H1 (cell line): ENCODE measurements at regions not wholly inside any gene's neighbourhood (a gene's known extent, or its start where the extent isn't known, plus 50 kb on each side); places are given as distances from the start of the nearest gene placed in this dataset.

ENCODE experiments used
- CTCF ChIA-PET: fragments of 300-600 bp; sonication (Branson Sonifier 250); formaldehyde crosslinking; loops from one replicate; lab custom pipeline; 2021; ENCODE audit not compliant: partially characterized antibody; lab: Charles Lee
- POLR2A ChIA-PET: fragments of 300-600 bp; sonication (Branson Sonifier 250); formaldehyde crosslinking; loops from one replicate; lab custom pipeline; 2021; ENCODE audit warnings: inconsistent platforms; ENCODE audit not compliant: partially characterized antibody; lab: Charles Lee
- DNase-seq, 2 experiments: peaks; one replicate each; pipeline versions ENCODE4 v3.0.0 to v3.0.0-alpha.2; 2010 to 2022; ENCODE audit warnings: low spot score in 2 of 2, low read depth in 1 of 2, mixed read lengths in 1 of 2
- FAIRE-seq: peaks from 2 replicates; lab custom pipeline; 2011; peaks lifted over from hg19 to GRCh38; lab: Jason Lieb, UNC
- H2AFZ ChIP-seq: 2 replicates; pipeline ENCODE4 v1.8.1; 2012; ENCODE audit warnings: low read length, inconsistent platforms
- H2AK5ac ChIP-seq: 2 replicates; pipeline ENCODE4 v1.6.1; 2013; ENCODE audit warnings: low read depth, low read length
- H2BK120ac ChIP-seq: replicated peaks from 2 replicates; pipeline ENCODE3; 2013; ENCODE audit warnings: low read depth, low read length, inconsistent platforms
- H2BK12ac ChIP-seq: 2 replicates; pipeline ENCODE4 v1.6.1; 2013; ENCODE audit warnings: low read depth, low read length
- H2BK15ac ChIP-seq: 2 replicates; pipeline ENCODE4 v1.6.1; 2013; ENCODE audit warnings: low read length
- H2BK20ac ChIP-seq: 2 replicates; pipeline ENCODE4 v1.6.1; 2013; ENCODE audit warnings: low read length
- H2BK5ac ChIP-seq: 2 replicates; pipeline ENCODE4 v1.6.1; 2013; ENCODE audit warnings: low read depth, low read length
- H3K14ac ChIP-seq: 2 replicates; pipeline ENCODE4 v1.6.1; 2013; ENCODE audit warnings: inconsistent platforms; ENCODE audit not compliant: insufficient read length
- H3K18ac ChIP-seq: 2 replicates; pipeline ENCODE4 v1.6.1; 2013; ENCODE audit warnings: low read length; ENCODE audit errors: extremely low read depth
- H3K23ac ChIP-seq: 2 replicates; pipeline ENCODE4 v1.6.1; 2013; ENCODE audit warnings: inconsistent platforms; ENCODE audit not compliant: insufficient read length
- H3K23me2 ChIP-seq: 2 replicates; pipeline ENCODE4 v1.6.1; 2013; ENCODE audit warnings: low read depth, low read length
- H3K27ac ChIP-seq: 2 replicates; pipeline ENCODE4 v1.6.1; 2011; ENCODE audit warnings: low read depth, low read length, inconsistent platforms
- H3K27me3 ChIP-seq, 4 experiments: replicated peaks in 1 of 4; 1 replicate in 1 of 4; 2 replicates in 3 of 4; pipeline versions ENCODE4 v1.6.1 to v1.8.1; 2011 to 2013; ENCODE audit warnings: low read length in 3 of 4, mild to moderate bottlenecking in 3 of 4, inconsistent platforms in 2 of 4, mixed read lengths in 2 of 4, moderate library complexity in 1 of 4; ENCODE audit not compliant: control insufficient read depth in 3 of 4, insufficient read depth in 3 of 4; ENCODE audit errors: extremely low read depth in 1 of 4
- H3K36me3 ChIP-seq, 4 experiments: 2 replicates each; pipeline versions ENCODE4 v1.6.1 to v1.8.1; 2011 to 2013; ENCODE audit warnings: mild to moderate bottlenecking in 4 of 4, low read length in 3 of 4, moderate library complexity in 2 of 4, control low read depth in 1 of 4, inconsistent platforms in 1 of 4; ENCODE audit not compliant: insufficient read depth in 4 of 4, control insufficient read depth in 2 of 4
- H3K4ac ChIP-seq: replicated peaks from 2 replicates; pipeline ENCODE3; 2013; ENCODE audit warnings: low read length, low read depth, mixed read lengths, inconsistent platforms; ENCODE audit not compliant: insufficient read length
- H3K4me1 ChIP-seq, 4 experiments: replicated peaks in 1 of 4; 1 replicate in 1 of 4; 2 replicates in 3 of 4; pipeline versions ENCODE4 v1.6.1 to v1.8.1; 2011 to 2013; ENCODE audit warnings: low read length in 3 of 4, inconsistent platforms in 2 of 4, mixed read lengths in 1 of 4; ENCODE audit not compliant: insufficient read depth in 4 of 4, control insufficient read depth in 3 of 4
- H3K4me2 ChIP-seq, 2 experiments: 2 replicates each; pipeline versions ENCODE4 v1.6.1 to v1.8.1; 2011 to 2013; ENCODE audit warnings: low read depth in 2 of 2, low read length in 2 of 2, control low read depth in 1 of 2, inconsistent platforms in 1 of 2, mild to moderate bottlenecking in 1 of 2; ENCODE audit not compliant: insufficient read depth in 1 of 2
- H3K4me3 ChIP-seq, 4 experiments: fragments of 200-600, 300-600 bp in 1 of 4; sonication (generic), shearing (Covaris generic), sonication (Bioruptor Twin) in 1 of 4; 2 replicates each; pipeline versions ENCODE4 v1.5.1 to v1.8.1; 2011 to 2016; ENCODE audit warnings: low read length in 4 of 4, low read depth in 3 of 4, control low read depth in 2 of 4, inconsistent platforms in 2 of 4, mild to moderate bottlenecking in 2 of 4, mixed read lengths in 1 of 4, moderate library complexity in 1 of 4; ENCODE audit not compliant: insufficient read depth in 2 of 4; ENCODE audit errors: extremely low read depth in 1 of 4
- H3K56ac ChIP-seq: replicated peaks from 2 replicates; pipeline ENCODE3; 2013; ENCODE audit warnings: low read depth, mild to moderate bottlenecking, mixed read lengths, low read length, inconsistent platforms; ENCODE audit not compliant: insufficient read length
- H3K79me1 ChIP-seq: 2 replicates; pipeline ENCODE4 v1.6.1; 2013; ENCODE audit warnings: low read depth, low read length, control low read depth
- H3K79me2 ChIP-seq, 2 experiments: 2 replicates each; pipeline versions ENCODE4 v1.6.1 to v1.8.1; 2012 to 2013; ENCODE audit warnings: low read length in 2 of 2, mild to moderate bottlenecking in 2 of 2, inconsistent platforms in 1 of 2; ENCODE audit not compliant: insufficient read depth in 2 of 2, control insufficient read depth in 1 of 2
- H3K9ac ChIP-seq, 4 experiments: replicated peaks in 1 of 4; 1 replicate in 1 of 4; 2 replicates in 3 of 4; pipeline versions ENCODE4 v1.6.1 to v1.8.1; 2011 to 2013; ENCODE audit warnings: low read depth in 3 of 4, low read length in 3 of 4, control low read depth in 2 of 4, mild to moderate bottlenecking in 2 of 4, moderate library complexity in 2 of 4, inconsistent platforms in 1 of 4; ENCODE audit errors: extremely low read depth in 1 of 4
- H3K9me3 ChIP-seq, 2 experiments: 2 replicates each; pipeline versions ENCODE4 v1.6.1 to v1.8.1; 2012 to 2013; ENCODE audit warnings: mild to moderate bottlenecking in 2 of 2, moderate library complexity in 2 of 2, control low read depth in 1 of 2, inconsistent platforms in 1 of 2, low read depth in 1 of 2, low read length in 1 of 2, mixed read lengths in 1 of 2; ENCODE audit not compliant: insufficient read depth in 2 of 2
- H4K20me1 ChIP-seq, 2 experiments: replicated peaks in 1 of 2; 2 replicates each; pipeline versions ENCODE3 to v1.8.1; 2011 to 2013; ENCODE audit warnings: inconsistent platforms in 2 of 2, low read length in 2 of 2, mild to moderate bottlenecking in 1 of 2; ENCODE audit not compliant: insufficient read depth in 2 of 2, control insufficient read depth in 1 of 2
- H4K5ac ChIP-seq: 2 replicates; pipeline ENCODE4 v1.6.1; 2013; ENCODE audit warnings: low read length, low read depth, mixed read lengths, inconsistent platforms; ENCODE audit not compliant: insufficient read length
- H4K8ac ChIP-seq: 2 replicates; pipeline ENCODE4 v1.8.0; 2013; ENCODE audit warnings: mild to moderate bottlenecking, moderate library complexity, low read length, inconsistent platforms; ENCODE audit not compliant: insufficient read depth; ENCODE audit errors: extremely low read depth
- H4K91ac ChIP-seq: replicated peaks from 2 replicates; pipeline ENCODE3; 2013; ENCODE audit warnings: low read length, mixed read lengths, inconsistent platforms; ENCODE audit not compliant: insufficient read length
- RAD21 ChIP-seq, 2 experiments: IDR thresholded peaks in 1 of 2; conservative IDR thresholded peaks in 1 of 2; 2 replicates each; pipeline ENCODE4 v1.6.1; 2011; ENCODE audit warnings: low read depth in 2 of 2, low read length in 2 of 2, improper control_type of control experiment in 1 of 2, inconsistent platforms in 1 of 2, mild to moderate bottlenecking in 1 of 2, moderate library complexity in 1 of 2
- WGBS, 2 experiments: shearing (Covaris generic) in 1 of 2; methylation state at CpG; one replicate each; pipeline versions ENCODE4 v1.1.6 to v1.1.7; 2013 to 2015; ENCODE audit warnings: low lambda C conversion rate in 2 of 2, mixed read lengths in 2 of 2, inconsistent platforms in 1 of 2, low coverage in 1 of 2, missing lambda C conversion rate in 1 of 2; ENCODE audit not compliant: insufficient replicate concordance in 2 of 2, insufficient coverage in 1 of 2, insufficient read length in 1 of 2; ENCODE audit errors: extremely low coverage in 1 of 2, missing lambda C conversion rate in 1 of 2; 5-methylcytosine and 5-hydroxymethylcytosine counted together

DNA sequence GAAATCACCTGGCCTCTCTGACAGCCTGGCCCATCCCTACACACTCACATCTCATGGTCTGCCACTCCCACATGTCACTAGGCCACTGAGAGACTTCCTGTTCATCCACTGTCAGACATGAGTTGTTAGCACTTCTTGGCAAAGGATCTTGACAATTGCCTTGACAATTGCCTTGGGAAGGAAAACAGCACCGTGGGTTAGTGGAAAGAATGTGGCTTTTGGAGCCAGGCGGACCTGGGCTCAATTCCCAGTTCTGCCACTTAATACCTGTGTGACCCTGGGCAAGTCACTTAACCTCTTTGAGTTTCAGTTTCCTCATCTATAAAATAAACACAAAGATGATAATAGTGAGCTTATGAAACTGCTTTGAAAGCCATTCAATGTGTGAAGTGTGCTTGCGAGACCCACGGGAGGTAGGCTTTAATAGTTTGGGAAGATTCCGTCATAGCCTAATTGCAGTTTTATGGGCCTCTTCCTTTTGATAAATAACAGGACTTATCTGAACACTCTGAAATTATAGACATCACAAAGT, 250.4 kb downstream of the C12orf75 start:
- H2BK15ac ChIP-seq, result no peak overlapping the region
- no peak overlapping the region for H3K4me2 ChIP-seq
- H3K56ac ChIP-seq, result no peak overlapping the region
- no peak overlapping the region for H3K9ac ChIP-seq
- DNase-seq (no peak), FAIRE-seq (no peak)
- H2BK120ac ChIP-seq, result no peak overlapping the region
- no peak overlapping the region for H4K8ac ChIP-seq
- no peak overlapping the region for H3K27ac ChIP-seq
- no peak overlapping the region for H2BK5ac ChIP-seq
- no peak overlapping the region for H4K5ac ChIP-seq
- H3K23ac ChIP-seq, result no peak overlapping the region
- H2BK20ac ChIP-seq, result no peak overlapping the region
- no peaks in the 10 kb centered on the region for H3K4me1 ChIP-seq
- no peaks in the 10 kb centered on the region for H3K23me2 ChIP-seq
- H2BK12ac ChIP-seq, result no peak overlapping the region
- no peaks in the 10 kb centered on the region for H3K27me3 ChIP-seq
- H3K79me1 ChIP-seq, result no peaks in the 10 kb centered on the region
- no peaks in the 10 kb centered on the region for H3K36me3 ChIP-seq
- H2AK5ac ChIP-seq, result no peak overlapping the region
- POLR2A ChIA-PET, result no interaction called here
- H3K4ac ChIP-seq, result no peak overlapping the region
- TF ChIP-seq RAD21 (IDR thresholded peaks at IDR 0.05 in 1 of 2, conservative IDR thresholded peaks at IDR 0.05 in 1 of 2; ENCODE audit: low read depth in 2 of 2, low read length in 2 of 2), result no peak
- no peak overlapping the region for H3K14ac ChIP-seq
- H4K91ac ChIP-seq, result no peak overlapping the region
- H4K20me1 ChIP-seq, result no peaks in the 10 kb centered on the region
- CTCF ChIA-PET, result interaction anchor here (1.2 kb wide), 2 partner anchors 27 to 194 kb away, joined by 3 read pairs; no protein-coding TSS in a partner anchor
- H2AFZ ChIP-seq, result no peak overlapping the region
- WGBS, 2 experiments, result 90% methylated on average over 5 of the region's 5 CpGs; no CpG with 5 or more reads in 1 of the 2 experiments
- H3K4me3 ChIP-seq, result no peak overlapping the region
- H3K9me3 ChIP-seq, result no peaks in the 10 kb centered on the region
- no peak overlapping the region for H3K18ac ChIP-seq
- no peaks in the 10 kb centered on the region for H3K79me2 ChIP-seq
